GM12892 (cell line): ENCODE measurements at regions not wholly inside any gene's neighbourhood (a gene's known extent, or its start where the extent isn't known, plus 50 kb on each side); places are given as distances from the start of the nearest gene placed in this dataset.

Experiments used
- DNase-seq: peaks from one replicate; pipeline ENCODE4 v3.0.0; 2011; ENCODE audit not compliant: insufficient read length
- FAIRE-seq: peaks from 2 replicates; lab custom pipeline; 2011; peaks lifted over from hg19 to GRCh38; lab: Jason Lieb, UNC
- POLR2A ChIP-seq: IDR thresholded peaks from 2 replicates; pipeline ENCODE4 v1.6.1; 2011; ENCODE audit warnings: low read depth, low read length, control low read depth
- POLR2AphosphoS5 ChIP-seq: IDR thresholded peaks from 2 replicates; pipeline ENCODE4 v1.6.1; 2011; ENCODE audit warnings: low read depth, low read length, control low read depth
- TAF1 ChIP-seq: IDR thresholded peaks from 2 replicates; pipeline ENCODE4 v1.6.1; 2011; ENCODE audit warnings: low read depth, mild to moderate bottlenecking, control low read depth, low read length, borderline replicate concordance

DNA sequence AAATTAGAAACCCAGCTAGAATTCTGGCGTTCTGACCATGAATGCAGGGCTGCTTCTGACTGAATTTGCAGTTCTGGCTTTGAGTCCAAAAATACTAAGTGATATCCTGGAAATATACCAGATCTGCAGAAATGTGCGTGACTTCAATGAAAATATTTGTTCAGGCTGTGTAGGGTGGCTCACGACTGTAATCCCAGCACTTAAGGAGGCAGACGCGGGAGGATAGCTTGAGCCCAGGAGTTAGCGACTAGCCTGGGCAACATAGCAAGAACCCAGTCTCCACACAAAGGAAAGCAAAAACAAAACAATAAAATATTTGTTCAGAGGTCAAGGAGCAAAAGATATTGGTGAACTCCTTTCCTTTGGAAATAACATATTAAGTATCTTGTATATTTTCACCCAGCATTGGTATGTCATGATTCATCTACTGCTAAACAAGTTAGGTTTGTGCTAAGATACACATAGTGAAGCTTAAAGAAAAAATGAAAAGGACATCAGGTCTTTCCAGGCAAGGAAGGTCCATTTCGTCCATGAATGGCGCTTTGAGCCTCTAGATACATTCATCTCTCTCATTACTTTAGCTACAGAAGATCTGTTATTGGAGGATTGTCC lies 239.2 kb downstream of the CMPK2 start:
- TF ChIP-seq TAF1 (no peak), POLR2A (no peak), POLR2AphosphoS5 (no peak)
- no peak for DNase-seq
- no peak for FAIRE-seq

DNA sequence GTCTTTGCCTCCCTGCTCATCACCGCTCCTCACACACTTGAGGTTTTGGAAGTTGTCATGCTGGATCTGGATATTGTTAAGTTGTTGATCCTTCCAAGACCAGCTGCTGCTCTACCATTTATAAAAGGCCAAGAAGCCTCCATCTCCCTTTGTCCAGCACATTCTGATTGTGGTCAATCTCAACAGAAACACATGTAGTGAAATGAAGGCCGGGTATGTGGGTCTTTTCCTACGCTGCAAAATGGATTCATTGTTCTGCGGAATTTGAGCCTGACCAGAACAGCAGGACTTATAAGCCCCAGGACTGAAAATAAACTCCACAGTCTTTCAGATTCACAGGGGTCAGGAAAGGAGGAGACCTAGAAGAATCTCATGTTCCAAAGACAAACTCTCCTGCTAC lies 238.4 kb downstream of the CMPK2 start:
- no peak for FAIRE-seq

DNA sequence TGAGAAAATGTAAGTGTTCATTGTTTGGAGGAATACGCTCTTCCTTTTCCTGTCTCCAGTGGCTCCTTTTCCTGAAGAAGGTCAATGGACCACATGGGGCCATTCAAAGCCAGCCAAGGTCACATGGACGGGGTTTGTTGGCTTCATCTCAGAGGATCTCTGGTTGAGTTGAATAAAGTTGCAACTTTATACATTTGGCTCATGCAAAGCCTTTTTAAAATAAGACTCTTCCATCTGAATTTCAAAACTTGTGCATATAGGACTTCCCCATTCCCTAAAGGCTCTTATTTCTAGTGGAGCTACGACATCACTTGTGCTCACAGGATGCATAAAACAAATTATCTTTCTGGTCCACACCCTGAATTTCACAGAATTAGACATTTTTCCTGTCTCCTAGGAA lies 235.5 kb downstream of the CMPK2 start:
- FAIRE-seq (no peak), DNase-seq (no peak)
- TF ChIP-seq POLR2AphosphoS5 (no peak), TAF1 (no peak), POLR2A (no peak)

More for the DNA sequence above, 238.4 kb downstream of the CMPK2 start:
- no peak for TF ChIP-seq POLR2A
- no peak for TF ChIP-seq TAF1
- no peak for TF ChIP-seq POLR2AphosphoS5
- no peak for DNase-seq

DNA sequence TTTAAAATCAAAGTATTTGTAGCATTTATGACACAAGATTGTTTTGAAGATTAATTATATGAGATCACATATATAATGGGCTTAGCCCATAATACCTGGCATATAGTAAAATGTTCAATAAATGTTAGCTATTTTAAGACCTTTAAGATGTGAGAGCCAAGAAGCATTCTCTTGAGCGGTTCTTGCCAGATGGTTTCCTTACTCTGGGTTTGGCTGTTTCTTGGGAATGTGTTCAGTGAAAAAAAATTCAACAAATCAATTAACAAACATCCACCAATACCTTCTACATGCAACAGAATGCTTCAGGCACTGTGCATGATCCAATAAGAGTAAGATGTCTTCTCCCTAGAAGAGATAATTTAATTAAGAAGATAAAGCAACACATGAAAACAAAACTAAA lies 230.4 kb downstream of the CMPK2 start:
- FAIRE-seq (no peak), DNase-seq (no peak)
- no peak for TF ChIP-seq TAF1
- TF ChIP-seq POLR2A = no peak
- no peak for TF ChIP-seq POLR2AphosphoS5

DNA sequence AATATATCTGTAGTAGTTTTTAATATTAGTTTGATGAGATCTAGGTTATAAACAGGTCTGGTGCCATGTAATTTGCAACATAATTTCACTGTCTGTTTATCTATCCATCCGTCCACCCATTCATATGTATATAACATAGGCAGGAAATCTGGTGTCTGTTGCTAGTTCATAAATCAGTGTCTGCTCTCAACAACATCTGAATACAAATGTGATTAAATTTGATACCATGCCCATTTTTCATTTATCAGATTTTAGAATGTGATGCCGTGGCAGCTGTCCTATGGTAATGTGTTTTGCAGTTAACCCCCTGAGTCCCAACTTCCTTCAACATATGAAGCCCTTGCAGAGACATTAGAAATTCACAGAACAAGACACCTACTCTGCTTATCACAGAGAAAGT lies 228.4 kb downstream of the CMPK2 start:
- TF ChIP-seq POLR2A (no peak), TAF1 (no peak), POLR2AphosphoS5 (no peak)
- FAIRE-seq (no peak), DNase-seq (no peak)

DNA sequence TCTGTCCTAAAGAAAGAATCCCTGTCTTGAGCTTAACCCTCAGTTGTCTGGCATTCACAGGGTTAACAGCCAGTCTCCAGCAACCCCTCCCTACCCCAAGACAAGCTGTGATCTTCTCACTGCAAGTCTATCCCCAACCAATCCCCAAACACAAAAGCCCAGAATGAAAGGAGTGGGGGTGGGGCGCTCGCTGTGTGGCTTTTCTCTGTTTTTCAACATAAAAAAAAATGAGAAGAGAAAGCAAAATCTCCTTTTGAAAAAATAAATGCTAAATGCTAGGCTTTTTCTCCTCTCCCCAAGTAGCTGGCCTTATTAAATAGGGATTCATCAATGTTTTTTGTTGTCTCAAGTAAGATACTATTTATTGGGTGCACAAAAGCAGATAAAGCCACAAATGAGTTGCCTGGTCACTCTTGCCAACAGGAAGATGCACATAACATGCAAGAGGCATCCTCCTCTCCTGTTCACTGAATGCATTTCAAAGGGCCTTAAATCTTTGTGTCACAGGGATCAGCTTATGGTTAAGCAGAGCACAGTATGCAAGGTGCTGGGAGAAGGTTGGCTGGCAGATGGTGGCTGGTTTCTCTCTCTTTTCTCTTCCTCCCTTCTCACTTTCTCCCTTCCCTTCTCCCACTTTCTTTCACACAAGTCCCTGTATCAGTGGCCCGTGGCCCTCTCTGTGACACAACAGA lies 225.6 kb downstream of the CMPK2 start:
- DNase-seq (no peak), FAIRE-seq (no peak)
- TF ChIP-seq POLR2A = no peak

DNA sequence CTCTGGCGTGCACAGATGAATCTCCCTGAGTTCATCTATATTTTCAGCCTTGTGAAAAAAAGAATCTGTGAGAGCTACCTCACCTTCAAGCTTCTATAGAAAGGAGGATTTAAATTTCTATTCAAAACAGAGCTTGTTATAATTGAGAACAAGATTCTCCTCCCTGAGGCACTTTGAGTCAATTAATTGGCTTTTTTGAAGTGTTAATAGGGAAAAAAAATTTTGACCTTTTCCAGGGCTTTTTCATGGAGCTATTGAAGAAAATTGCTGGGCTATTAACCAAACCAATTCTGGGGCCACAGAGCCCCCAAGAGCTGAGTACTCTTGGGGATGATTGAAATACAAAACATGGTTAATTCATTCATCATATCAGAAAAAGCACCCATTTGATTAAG lies 225.1 kb downstream of the CMPK2 start:
- FAIRE-seq = no peak
- no peak for TF ChIP-seq TAF1
- TF ChIP-seq POLR2A = no peak
- TF ChIP-seq POLR2AphosphoS5 = no peak
- no peak for DNase-seq

DNA sequence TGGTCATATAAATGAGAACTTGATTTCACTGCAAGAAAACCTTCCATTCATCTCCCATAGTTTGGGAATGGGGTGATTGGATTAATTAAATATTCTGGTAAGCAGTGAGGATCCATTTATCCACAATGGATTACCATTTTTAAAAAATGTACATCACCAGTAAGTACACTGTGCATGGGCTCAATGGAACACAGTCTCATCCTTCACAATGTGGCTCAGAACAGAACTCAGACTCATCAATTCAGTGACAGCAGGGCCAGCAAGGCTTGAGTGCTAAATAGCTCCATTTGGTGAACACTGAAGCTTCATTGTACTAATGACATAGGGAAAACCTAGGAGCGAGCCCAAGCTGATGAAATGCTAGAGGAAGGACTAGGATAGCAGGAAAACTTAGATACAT lies 223.8 kb downstream of the CMPK2 start:
- TF ChIP-seq POLR2A (no peak), TAF1 (no peak), POLR2AphosphoS5 (no peak)
- no peak for FAIRE-seq
- no peak for DNase-seq

DNA sequence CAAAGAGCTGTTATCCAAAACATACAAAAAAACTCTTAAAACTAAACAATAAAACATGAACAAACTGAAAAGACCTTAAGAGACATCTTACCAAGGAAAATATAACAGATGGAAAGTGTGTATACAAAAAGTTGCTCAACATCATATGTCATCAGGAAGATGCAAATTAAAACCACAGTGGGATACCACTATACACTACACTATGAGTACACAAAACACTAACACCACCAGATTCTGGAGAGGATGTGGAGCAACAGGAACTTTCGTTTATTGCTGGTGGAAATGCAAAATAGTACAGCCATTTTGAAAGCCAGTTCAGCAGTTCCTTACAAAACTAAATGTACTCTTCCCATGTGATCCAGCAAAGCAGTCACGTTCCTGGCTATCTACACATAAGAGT lies 221.4 kb downstream of the CMPK2 start:
- no peak for DNase-seq
- FAIRE-seq = no peak
- TF ChIP-seq TAF1 (no peak), POLR2AphosphoS5 (no peak), POLR2A (no peak)

DNA sequence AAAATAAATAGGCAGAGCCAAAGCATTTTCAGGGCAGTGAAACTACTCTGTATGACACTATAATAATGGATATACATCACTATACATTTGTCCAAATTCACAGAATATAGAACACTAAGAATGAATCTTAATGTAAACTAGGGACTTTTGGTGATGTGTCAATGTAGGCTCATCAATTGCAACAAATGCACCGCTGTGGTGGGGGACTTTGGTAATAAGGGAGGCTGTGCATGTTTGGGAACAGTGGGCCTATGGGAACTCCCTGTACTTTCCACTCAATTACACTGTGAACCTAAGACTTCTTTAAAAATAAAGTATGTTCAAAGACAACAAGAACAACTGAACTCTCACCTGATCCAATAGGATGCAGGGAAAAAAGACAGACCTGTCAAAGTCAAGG lies 220.7 kb downstream of the CMPK2 start:
- DNase-seq (no peak), FAIRE-seq (no peak)
- TF ChIP-seq POLR2AphosphoS5 (no peak), POLR2A (no peak), TAF1 (no peak)

DNA sequence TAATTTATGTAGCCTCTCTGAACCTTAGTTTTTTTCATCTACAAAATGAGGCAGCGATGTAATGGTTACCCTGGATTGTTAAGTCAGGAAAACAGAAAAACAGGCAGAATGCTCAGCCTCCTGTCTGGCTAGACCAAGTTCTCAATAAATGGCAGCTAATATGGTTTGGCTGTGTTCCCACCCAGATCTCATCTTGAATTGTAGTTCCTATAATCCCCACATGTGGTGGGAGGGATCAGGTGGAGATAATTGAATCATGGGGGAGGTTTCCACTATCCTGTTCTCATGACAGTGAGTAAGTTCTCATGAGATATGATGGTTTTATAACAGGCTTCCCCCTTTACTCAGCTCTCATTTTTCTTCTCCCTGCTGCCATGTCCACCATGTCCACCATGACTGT lies 220.0 kb downstream of the CMPK2 start:
- no peak for DNase-seq
- TF ChIP-seq POLR2AphosphoS5 (no peak), TAF1 (no peak), POLR2A (no peak)
- FAIRE-seq = no peak

DNA sequence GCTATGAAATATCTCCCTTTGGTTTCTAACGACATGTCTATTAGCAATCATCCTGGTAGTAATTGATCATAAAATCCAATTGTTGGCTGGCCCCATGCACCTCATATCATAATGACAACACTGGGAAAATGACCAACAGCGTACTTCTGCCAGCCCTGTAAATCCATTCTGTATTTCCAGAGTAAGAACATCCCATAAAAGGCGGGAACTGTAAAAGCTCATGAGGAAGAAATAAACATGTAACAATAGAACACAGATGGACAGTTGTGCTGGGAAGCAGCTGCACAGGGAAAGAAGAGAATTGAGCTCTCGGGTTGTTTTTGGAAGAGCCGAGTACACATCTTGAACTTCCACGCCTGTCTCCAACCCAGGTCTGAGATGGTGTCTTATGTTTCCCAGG lies 218.7 kb downstream of the CMPK2 start:
- FAIRE-seq (no peak), DNase-seq (no peak)
- TF ChIP-seq POLR2AphosphoS5 (no peak), POLR2A (no peak), TAF1 (no peak)
